DOHH2 (cell line): ENCODE measurements at regions not wholly inside any gene's neighbourhood (a gene's known extent, or its start where the extent isn't known, plus 50 kb on each side); places are given as distances from the start of the nearest gene placed in this dataset.

Source experiments
- H3F3A ChIP-seq: fragments of 200-600 bp; sonication (generic), shearing (Covaris generic); 2 replicates; pipeline ENCODE4 v1.6.0; 2016; ENCODE audit warnings: antibody characterized with exemption, mild to moderate bottlenecking; ENCODE audit not compliant: control insufficient read depth, insufficient read depth
- H3K27ac ChIP-seq: fragments of 200-600 bp; sonication (generic); 2 replicates; pipeline ENCODE4 v1.5.1; 2014; ENCODE audit warnings: low read depth, mild to moderate bottlenecking, low read length, moderate library complexity
- H3K27me3 ChIP-seq: fragments of 200-600 bp; sonication (generic); 2 replicates; pipeline ENCODE4 v1.6.1; 2014; ENCODE audit warnings: mild to moderate bottlenecking, low read length, mixed read lengths; ENCODE audit not compliant: control insufficient read depth
- H3K36me3 ChIP-seq: fragments of 200-600 bp; sonication (generic); 2 replicates; pipeline ENCODE4 v1.6.1; 2014; ENCODE audit warnings: mild to moderate bottlenecking, low read length, moderate library complexity, mixed read lengths; ENCODE audit not compliant: control insufficient read depth
- H3K4me1 ChIP-seq: fragments of 200-600 bp; sonication (generic); 2 replicates; pipeline ENCODE4 v1.6.1; 2014; ENCODE audit warnings: mild to moderate bottlenecking, low read length, mixed read lengths; ENCODE audit not compliant: control insufficient read depth
- H3K4me2 ChIP-seq: fragments of 200-600 bp; sonication (generic); 2 replicates; pipeline ENCODE4 v1.6.0; 2014; ENCODE audit warnings: mild to moderate bottlenecking, low read length, moderate library complexity
- H3K4me3 ChIP-seq: fragments of 200-600 bp; sonication (generic); 2 replicates; pipeline ENCODE4 v1.5.1; 2014; ENCODE audit warnings: mild to moderate bottlenecking, low read length, mixed read lengths
- H3K79me2 ChIP-seq: fragments of 200-600 bp; sonication (generic); 2 replicates; pipeline ENCODE4 v1.6.1; 2014; ENCODE audit warnings: mild to moderate bottlenecking, low read length, mixed read lengths; ENCODE audit not compliant: control insufficient read depth
- H3K9me2 ChIP-seq: fragments of 200-600 bp; sonication (generic); replicated peaks from 2 replicates; pipeline ENCODE4 v1.6.1; 2014; ENCODE audit warnings: mild to moderate bottlenecking, low read length, mixed read lengths; ENCODE audit not compliant: control insufficient read depth
- H3K9me3 ChIP-seq: fragments of 200-600 bp; sonication (generic); 2 replicates; pipeline ENCODE4 v1.6.1; 2014; ENCODE audit warnings: antibody characterized with exemption, low read length, mixed read lengths; ENCODE audit not compliant: control insufficient read depth, insufficient read depth
- H4K20me1 ChIP-seq: fragments of 200-600 bp; sonication (generic); 2 replicates; pipeline ENCODE4 v1.6.0; 2014; ENCODE audit warnings: low read depth, mild to moderate bottlenecking, antibody characterized with exemption, low read length, moderate library complexity; ENCODE audit not compliant: control insufficient read depth, insufficient read depth
- CTCF ChIP-seq: fragments of 200-600 bp; sonication (generic); IDR thresholded peaks from one replicate; pipeline ENCODE4 v1.5.1; 2014; ENCODE audit warnings: antibody characterized with exemption, mild to moderate bottlenecking, low read depth, low read length; ENCODE audit not compliant: poor library complexity, severe bottlenecking
- EZH2phosphoT487 ChIP-seq: fragments of 200-600 bp; sonication (generic); IDR thresholded peaks from 2 replicates; pipeline ENCODE4 v1.6.1; 2017; ENCODE audit warnings: borderline replicate concordance, mild to moderate bottlenecking, antibody characterized with exemption, low read length, moderate library complexity, mixed read lengths

DNA sequence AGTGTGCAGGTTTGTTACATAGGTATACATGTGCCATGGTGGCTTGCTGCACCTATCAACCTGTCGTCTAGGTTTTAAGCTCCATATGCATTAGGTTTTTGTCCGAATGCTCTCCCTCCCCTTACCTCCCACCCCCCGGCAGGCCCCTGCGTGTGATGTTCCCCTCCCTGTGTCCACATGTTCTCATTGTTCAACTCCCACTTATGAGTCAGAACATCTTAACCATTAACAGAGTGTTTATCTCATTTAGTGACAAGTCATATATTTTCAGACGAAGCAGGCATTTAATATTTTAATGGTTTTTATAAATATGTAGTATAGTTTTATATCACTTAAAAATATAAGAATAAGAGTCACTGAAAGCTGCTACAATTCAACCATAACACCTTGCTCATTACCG lies 780.5 kb upstream of the ARGLU1 start:
- no peaks in the 10 kb centered on the region for H3K79me2 ChIP-seq
- no peaks in the 10 kb centered on the region for H4K20me1 ChIP-seq
- no peak overlapping the region for H3K27ac ChIP-seq
- no peaks in the 10 kb centered on the region for H3K4me1 ChIP-seq
- no peaks in the 10 kb centered on the region for H3K9me3 ChIP-seq
- H3K4me3 ChIP-seq, result no peak overlapping the region
- H3K4me2 ChIP-seq, result no peak overlapping the region
- no peaks in the 10 kb centered on the region for H3K36me3 ChIP-seq
- no peak for TF ChIP-seq EZH2phosphoT487
- no peak for TF ChIP-seq CTCF
- no peaks in the 10 kb centered on the region for H3K9me2 ChIP-seq
- H3F3A ChIP-seq, result no peaks in the 10 kb centered on the region
- no peaks in the 10 kb centered on the region for H3K27me3 ChIP-seq

DNA sequence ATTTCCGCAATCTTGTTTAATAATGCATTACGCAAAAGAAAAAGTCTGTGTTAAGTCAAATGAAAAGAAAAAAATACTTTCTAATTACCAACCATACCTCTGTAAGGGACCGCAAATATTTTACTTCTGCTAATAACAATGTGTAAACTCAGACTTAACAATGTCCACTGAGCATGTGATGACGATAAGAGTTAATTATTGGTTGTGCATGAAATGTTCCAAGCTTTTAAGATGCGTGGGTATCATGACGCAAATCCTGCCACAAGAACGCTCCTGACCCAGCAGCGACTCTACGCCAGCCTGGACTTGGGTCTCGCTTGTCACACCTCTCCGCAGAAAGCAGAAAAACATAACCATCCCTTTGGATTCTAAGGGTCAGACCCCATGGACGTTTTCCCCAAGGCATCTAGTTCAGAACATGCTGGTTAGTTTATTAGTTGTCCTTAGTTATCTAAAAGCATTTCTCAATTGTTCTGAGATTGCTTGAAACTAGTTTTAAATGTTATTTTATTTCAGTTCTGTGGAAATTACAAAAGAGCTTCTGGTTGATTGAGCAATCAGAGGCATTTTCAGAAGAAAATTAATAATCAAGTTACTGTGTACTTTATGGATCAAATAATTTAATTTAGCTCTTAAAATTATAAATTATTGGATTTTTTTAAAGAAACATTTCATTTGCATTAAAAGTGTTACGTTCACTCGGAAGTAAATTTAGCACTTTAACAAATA lies 779.9 kb upstream of the ARGLU1 start:
- TF ChIP-seq CTCF, result no peak
- no peak for TF ChIP-seq EZH2phosphoT487
- Histone ChIP-seq H3K36me3 (no peaks in the 10 kb centered on the region), H3K79me2 (no peaks in the 10 kb centered on the region), H4K20me1 (no peaks in the 10 kb centered on the region), H3K4me2 (no peak overlapping the region), H3K27ac (no peak overlapping the region), H3K9me3 (no peaks in the 10 kb centered on the region), H3F3A (no peaks in the 10 kb centered on the region), H3K27me3 (no peaks in the 10 kb centered on the region), H3K4me1 (no peaks in the 10 kb centered on the region), H3K9me2 (no peaks in the 10 kb centered on the region), H3K4me3 (no peak overlapping the region)

DNA sequence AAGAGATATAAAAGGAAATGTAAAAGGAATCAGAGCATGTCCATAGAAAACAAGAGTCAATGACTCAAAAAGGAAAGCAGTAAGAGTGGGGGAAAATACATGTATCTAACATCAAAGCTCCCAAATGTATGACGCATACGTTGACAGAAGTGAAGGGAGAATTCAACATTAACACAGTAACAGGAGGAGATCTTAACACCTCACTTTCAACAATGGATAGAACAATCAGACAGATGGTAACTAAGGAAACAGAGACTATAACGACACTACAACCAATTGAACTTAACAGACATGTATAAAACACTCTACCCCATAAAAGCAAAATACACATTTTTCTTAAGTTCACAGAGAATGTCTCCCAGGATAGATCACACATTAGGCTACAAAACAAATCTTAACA lies 774.8 kb upstream of the ARGLU1 start:
- Histone ChIP-seq H3K36me3 (no peaks in the 10 kb centered on the region), H3K4me1 (no peaks in the 10 kb centered on the region), H3K4me2 (no peak overlapping the region), H3K27me3 (no peaks in the 10 kb centered on the region), H3K79me2 (no peaks in the 10 kb centered on the region), H3K27ac (no peak overlapping the region), H3K9me2 (no peaks in the 10 kb centered on the region), H4K20me1 (no peaks in the 10 kb centered on the region), H3K9me3 (no peaks in the 10 kb centered on the region), H3F3A (no peaks in the 10 kb centered on the region), H3K4me3 (no peak overlapping the region)
- no peak for TF ChIP-seq CTCF
- TF ChIP-seq EZH2phosphoT487, result no peak
